ENCODE measurements at regions not wholly inside any gene's neighbourhood (a gene's known extent, or its start where the extent isn't known, plus 50 kb on each side); places are given as distances from the start of the nearest gene placed in this dataset.

DNA sequence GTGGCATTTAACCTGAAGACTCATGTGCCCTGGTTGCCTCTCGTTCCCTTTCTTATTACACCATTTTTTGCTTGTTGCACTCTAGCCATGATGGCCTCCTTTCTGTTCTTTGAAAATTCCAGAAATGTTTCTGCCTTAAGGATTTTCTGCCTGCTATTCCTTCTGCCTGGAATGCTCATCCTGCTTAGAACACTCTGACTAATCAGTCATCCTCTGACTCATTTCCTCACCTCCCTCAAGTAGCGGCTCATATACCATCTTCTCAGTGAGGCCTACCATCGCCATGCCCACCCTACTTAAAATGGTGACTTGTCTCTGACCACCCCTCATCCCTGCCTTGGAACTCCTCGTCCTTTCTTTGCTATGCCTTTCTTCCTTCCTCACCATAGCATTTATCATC is 68.8 kb downstream of the KIF4B start:
- H3K27ac ChIP-seq = no peak overlapping the region
- no peak overlapping the region for H3K4me3 ChIP-seq
- no peak for DNase-seq (ENCODE audit: low spot score)
- TF ChIP-seq, protein P1, sequence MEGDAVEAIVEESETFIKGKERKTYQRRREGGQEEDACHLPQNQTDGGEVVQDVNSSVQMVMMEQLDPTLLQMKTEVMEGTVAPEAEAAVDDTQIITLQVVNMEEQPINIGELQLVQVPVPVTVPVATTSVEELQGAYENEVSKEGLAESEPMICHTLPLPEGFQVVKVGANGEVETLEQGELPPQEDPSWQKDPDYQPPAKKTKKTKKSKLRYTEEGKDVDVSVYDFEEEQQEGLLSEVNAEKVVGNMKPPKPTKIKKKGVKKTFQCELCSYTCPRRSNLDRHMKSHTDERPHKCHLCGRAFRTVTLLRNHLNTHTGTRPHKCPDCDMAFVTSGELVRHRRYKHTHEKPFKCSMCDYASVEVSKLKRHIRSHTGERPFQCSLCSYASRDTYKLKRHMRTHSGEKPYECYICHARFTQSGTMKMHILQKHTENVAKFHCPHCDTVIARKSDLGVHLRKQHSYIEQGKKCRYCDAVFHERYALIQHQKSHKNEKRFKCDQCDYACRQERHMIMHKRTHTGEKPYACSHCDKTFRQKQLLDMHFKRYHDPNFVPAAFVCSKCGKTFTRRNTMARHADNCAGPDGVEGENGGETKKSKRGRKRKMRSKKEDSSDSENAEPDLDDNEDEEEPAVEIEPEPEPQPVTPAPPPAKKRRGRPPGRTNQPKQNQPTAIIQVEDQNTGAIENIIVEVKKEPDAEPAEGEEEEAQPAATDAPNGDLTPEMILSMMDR (IDR thresholded peaks at IDR 0.05) = no peak

DNA sequence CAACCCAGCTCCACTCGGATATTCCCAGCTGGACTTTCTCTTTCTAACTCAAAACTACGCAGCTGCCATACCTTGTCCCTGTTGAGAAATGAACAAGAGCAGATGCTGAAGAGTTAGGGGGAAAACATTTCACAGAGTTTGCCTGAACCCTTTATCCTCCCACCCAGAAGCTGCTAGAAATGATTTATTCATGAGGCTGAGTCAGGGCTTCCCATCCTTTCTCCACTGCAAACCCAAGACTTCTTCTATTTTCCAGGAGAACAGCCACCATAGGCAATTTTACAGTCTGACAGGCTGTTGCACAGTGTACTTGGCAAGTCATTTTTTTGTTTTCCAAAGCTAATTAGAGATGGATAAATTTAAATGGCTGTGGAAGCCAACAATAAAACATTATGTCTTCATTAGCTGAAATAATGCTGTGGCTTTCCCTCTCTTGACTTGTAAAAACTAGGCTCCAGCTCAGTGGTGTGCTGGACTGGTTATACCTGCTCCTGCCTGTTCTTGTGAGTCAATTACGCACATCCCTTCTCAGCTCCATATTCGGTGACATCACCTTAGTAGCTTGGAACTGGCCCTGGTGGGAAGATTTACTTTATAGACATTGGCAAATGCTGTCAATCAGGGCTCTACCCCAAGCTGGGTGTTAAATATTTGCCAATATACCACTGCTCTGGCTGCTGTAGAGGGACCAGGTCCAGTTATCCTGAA is 71.9 kb downstream of the KIF4B start:
- no peak overlapping the region for H3K4me3 ChIP-seq
- DNase-seq (ENCODE audit: low spot score) = no peak
- no peak overlapping the region for H3K27ac ChIP-seq
- TF ChIP-seq, protein P1 (IDR thresholded peaks at IDR 0.05) = no peak

DNA sequence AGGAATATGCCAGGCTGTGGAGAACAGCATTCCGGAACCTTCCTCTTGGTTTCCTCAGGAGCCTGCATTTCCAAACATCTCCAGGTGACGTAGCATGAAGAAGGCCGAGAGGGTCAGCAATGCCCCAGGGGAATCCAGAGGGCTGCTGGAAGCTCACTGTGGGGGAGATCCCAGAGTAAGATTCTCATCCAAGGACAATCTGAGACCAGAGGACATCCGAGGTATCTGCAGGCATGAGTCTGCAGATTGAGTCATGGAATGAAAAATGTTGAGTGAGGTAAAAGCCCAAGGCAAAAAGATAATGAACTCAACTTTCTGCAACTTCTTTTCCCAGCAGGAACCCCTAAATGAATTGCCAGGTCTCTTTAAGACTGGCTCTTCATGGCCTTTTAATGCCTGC is 73.5 kb downstream of the KIF4B start:
- DNase-seq (ENCODE audit: low spot score) = no peak
- TF ChIP-seq, protein P1 (IDR thresholded peaks at IDR 0.05) = no peak
- Histone ChIP-seq H3K4me3 (no peak overlapping the region), H3K27ac (no peak overlapping the region)

DNA sequence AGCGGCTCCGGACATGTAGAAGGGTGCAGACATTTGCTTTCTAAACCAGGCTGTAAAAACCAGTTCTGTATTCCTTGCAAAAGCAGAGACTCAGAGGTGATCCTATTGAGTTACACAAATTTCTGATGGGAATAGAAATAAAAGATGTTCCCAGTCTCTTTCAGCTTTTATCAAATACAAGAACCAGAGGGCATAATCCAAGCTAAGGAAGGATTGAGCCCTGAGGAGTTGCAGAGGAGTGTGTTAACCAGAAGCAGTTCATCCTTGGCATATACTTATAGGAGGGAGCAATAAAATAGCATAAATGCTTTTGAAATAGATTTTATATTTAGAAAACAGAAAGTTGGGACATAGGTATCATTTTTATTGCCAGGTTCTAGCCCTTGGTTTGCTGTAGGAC is 75.3 kb downstream of the KIF4B start:
- DNase-seq (ENCODE audit: low spot score) = no peak
- Histone ChIP-seq H3K4me3 (no peak overlapping the region), H3K27ac (no peak overlapping the region)
- TF ChIP-seq, protein P1 (IDR thresholded peaks at IDR 0.05) = no peak

DNA sequence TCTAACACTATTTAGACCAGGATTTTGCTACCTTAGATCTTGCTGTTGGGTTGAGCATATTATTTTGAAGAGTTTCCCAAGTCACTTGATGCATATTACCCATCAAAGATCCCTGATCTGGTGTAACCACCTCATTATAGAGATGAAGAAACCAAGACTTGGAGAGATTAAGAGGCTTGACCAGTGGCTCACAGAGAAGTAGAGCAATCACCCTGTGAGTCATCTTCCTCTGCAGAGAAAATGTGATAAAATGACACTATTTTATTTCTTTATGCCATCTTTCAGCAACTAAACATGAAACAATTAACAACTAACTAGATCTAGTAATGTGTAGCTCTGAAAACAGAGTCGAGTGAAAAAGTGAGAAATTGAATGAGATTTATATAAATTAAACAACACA is 76.1 kb downstream of the KIF4B start:
- TF ChIP-seq, protein P1 (IDR thresholded peaks at IDR 0.05) = no peak
- Histone ChIP-seq H3K4me3 (no peak overlapping the region), H3K27ac (no peak overlapping the region)
- no peak for DNase-seq (ENCODE audit: low spot score)

DNA sequence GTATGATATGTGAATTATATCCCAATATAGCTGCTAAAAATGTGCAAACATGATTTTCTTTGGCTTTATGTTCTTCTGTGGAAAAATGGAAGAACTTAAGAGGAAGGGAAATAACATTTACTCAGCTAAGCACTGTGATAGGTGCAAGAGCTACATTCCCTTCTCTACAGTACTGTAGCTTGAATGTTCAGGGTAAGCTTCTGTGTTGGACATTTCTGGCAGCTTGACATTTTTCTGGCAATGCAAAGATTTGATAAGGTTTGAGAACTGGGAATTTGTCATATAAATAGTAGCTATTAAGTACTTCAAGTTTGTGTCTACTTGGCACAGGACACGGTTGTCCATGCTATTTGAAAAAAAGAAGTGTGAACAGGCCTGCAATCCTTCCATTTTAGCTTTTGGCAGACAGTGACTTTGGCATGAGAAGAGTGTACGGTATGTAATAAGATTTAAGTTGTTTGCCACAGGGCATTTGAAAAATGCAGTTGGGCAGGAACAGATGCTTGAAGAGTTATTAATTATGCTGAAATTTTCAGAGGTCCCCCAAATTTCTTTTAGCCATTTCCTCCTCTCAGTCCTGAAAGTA is 77.6 kb downstream of the KIF4B start:
- TF ChIP-seq, protein P1 (IDR thresholded peaks at IDR 0.05) = no peak
- Histone ChIP-seq H3K4me3 (no peak overlapping the region), H3K27ac (peak overlapping the region in 1 of 2 donors; percentile 39)
- DNase-seq (ENCODE audit: low spot score) = no peak
